ENCODE measurements at regions not wholly inside any gene's neighbourhood (a gene's known extent, or its start where the extent isn't known, plus 50 kb on each side); places are given as distances from the start of the nearest gene placed in this dataset.

DNA sequence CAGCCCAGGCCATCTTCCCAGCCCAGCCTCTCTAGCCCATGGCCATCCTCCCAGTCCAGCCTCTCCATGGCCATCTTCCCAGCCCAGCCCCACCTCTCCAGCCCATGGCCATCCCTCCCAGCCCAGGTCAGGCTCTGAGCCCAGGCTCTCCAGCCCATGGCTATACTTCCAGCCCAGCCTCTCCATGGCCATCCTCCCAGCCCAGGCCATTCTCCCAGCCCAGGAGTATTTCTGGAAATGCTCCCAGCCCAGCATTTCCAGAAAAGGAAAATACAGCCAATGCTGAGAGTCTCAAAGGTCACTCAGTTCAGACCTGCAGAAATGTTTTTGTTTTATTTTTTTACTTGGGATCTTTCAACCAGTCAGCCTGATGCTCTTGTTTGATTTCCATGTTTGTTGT is 70.0 kb upstream of the ZNF281 start:
- H3K4me3 Mint-ChIP-seq: no peak overlapping the region
- H3K27ac Mint-ChIP-seq: no peak overlapping the region
- TF ChIP-seq, protein P1, sequence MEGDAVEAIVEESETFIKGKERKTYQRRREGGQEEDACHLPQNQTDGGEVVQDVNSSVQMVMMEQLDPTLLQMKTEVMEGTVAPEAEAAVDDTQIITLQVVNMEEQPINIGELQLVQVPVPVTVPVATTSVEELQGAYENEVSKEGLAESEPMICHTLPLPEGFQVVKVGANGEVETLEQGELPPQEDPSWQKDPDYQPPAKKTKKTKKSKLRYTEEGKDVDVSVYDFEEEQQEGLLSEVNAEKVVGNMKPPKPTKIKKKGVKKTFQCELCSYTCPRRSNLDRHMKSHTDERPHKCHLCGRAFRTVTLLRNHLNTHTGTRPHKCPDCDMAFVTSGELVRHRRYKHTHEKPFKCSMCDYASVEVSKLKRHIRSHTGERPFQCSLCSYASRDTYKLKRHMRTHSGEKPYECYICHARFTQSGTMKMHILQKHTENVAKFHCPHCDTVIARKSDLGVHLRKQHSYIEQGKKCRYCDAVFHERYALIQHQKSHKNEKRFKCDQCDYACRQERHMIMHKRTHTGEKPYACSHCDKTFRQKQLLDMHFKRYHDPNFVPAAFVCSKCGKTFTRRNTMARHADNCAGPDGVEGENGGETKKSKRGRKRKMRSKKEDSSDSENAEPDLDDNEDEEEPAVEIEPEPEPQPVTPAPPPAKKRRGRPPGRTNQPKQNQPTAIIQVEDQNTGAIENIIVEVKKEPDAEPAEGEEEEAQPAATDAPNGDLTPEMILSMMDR (IDR thresholded peaks at IDR 0.05; ENCODE audit: unreplicated experiment): no peak
- H3K4me1 Mint-ChIP-seq: peaks cover 6% of the 10 kb centered on the region
- H3K36me3 Mint-ChIP-seq: no peaks in the 10 kb centered on the region
- no peaks in the 10 kb centered on the region for H3K27me3 Mint-ChIP-seq (ENCODE audit: low read depth)
- no peaks in the 10 kb centered on the region for H3K9me3 Mint-ChIP-seq
- no peak for DNase-seq (ENCODE audit: low spot score in 2 of 2, unreplicated experiment in 2 of 2)

DNA sequence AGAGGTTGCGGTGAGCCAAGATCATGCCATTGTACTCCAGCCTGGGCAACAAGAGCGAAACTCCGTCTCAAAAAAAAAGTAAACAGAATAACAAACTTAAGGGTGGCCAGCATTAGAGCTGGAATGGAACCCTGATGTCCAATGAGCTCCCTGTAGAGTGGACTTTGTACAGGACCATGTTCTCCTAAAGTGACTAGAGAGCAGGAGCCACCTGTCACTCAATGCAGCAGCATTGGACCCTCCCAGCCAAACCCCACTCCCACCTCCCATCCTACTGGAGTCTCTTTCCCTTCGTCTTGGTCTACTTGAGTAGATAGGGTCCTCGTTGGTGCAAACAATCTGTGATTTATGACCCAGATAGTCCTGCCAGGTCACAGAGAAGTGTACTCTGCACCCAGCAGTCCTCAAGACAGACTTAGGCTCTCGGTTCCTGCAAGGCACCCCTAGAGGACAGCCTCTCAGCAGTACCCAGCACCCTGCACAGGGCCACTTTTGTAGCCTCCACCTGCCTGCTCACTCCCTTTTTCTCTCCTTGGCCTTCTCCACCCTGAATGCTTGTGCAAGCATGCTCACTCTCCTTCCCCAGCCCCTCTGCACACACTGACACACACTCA is 69.2 kb upstream of the ZNF281 start:
- peaks cover 6% of the 10 kb centered on the region for H3K4me1 Mint-ChIP-seq
- H3K27ac Mint-ChIP-seq: no peak overlapping the region
- DNase-seq (ENCODE audit: low spot score in 2 of 2, unreplicated experiment in 2 of 2): no peak
- no peak overlapping the region for H3K4me3 Mint-ChIP-seq
- H3K27me3 Mint-ChIP-seq (ENCODE audit: low read depth): no peaks in the 10 kb centered on the region
- TF ChIP-seq, protein P1 (IDR thresholded peaks at IDR 0.05; ENCODE audit: unreplicated experiment): no peak
- no peaks in the 10 kb centered on the region for H3K9me3 Mint-ChIP-seq
- H3K36me3 Mint-ChIP-seq: no peaks in the 10 kb centered on the region

DNA sequence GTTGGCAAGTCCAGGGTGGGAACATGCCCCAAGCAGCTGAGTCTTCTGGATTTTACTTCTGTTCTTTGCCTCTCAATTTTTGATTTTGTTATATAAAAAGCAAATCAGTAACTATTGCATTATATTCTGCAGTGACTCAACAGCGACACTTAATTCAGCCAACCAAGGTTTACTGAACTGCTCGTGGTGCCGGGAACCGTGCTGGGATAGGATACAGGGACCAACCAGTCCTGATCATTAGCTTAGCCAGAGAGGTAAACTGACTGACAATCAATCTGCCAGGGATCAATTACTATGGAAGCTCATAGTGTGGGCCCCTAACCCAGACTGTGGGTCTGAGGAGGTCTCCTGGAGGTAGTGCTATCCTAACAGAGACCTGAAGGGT is 68.4 kb upstream of the ZNF281 start:
- no peaks in the 10 kb centered on the region for H3K36me3 Mint-ChIP-seq

DNA sequence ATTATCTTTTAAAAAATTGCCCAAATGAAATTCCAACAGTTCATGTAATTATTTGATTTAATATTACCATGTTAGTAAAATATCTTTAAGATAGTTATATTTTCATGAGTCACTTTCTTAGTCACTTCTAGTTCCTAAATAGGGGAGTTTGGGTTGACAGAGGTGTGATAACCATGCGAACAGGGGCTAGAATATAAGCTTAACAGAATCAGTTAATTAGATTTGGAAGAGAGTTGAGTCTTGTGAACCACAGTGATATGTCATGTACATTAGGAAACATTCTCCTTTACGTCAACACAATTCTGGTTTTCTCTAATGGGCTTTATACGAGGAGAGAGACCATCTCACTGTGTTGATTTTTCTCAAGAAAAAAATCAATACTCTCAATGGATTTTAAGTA is 64.8 kb upstream of the ZNF281 start:
- H3K27ac Mint-ChIP-seq: no peak overlapping the region
- DNase-seq (ENCODE audit: low spot score in 2 of 2, unreplicated experiment in 2 of 2): no peak
- H3K27me3 Mint-ChIP-seq (ENCODE audit: low read depth): peaks cover 3% of the 10 kb centered on the region
- H3K4me1 Mint-ChIP-seq: peaks cover 12% of the 10 kb centered on the region
- H3K9me3 Mint-ChIP-seq: no peaks in the 10 kb centered on the region
- no peaks in the 10 kb centered on the region for H3K36me3 Mint-ChIP-seq
- TF ChIP-seq, protein P1 (IDR thresholded peaks at IDR 0.05; ENCODE audit: unreplicated experiment): no peak
- no peak overlapping the region for H3K4me3 Mint-ChIP-seq

More for the DNA sequence above, 68.4 kb upstream of the ZNF281 start:
- no peak for DNase-seq (ENCODE audit: low spot score in 2 of 2, unreplicated experiment in 2 of 2)
- Mint-ChIP-seq H3K4me1 (peaks cover 12% of the 10 kb centered on the region), H3K9me3 (no peaks in the 10 kb centered on the region), H3K4me3 (no peak overlapping the region), H3K27ac (no peak overlapping the region), H3K27me3 (ENCODE audit: low read depth) (no peaks in the 10 kb centered on the region)
- TF ChIP-seq, protein P1 (IDR thresholded peaks at IDR 0.05; ENCODE audit: unreplicated experiment): no peak

DNA sequence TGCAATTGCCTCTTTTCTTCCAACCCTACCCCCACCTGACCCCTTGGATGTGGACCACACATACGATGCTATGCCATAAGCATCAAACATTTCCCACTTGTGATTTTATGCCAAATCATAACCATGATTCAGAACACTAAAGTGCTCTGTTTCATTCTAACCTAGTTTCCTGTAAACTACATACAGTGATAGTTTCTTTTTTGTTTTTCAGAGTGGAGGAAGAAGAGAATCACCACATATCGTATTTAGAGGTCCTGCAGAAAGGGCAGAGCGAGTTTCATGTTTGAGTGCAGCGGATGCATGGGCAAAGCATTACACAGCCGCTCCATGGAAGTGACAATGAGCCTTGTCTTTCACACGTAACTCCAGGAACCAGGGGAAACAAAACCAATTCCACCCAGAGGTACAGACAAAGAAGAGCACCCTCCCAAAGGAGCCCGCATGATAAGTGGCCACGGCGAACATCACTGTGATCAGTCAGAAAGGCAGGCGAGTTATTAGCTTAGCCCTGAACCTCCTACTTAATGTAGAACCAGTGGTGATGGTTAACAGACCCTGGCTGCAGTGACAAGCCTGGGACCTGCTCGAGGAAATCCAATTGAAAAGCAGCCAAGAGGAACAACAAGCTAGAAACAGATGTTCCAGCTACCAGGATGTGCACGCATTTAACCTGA is 64.0 kb upstream of the ZNF281 start:
- no peaks in the 10 kb centered on the region for H3K36me3 Mint-ChIP-seq
- no peak overlapping the region for H3K27ac Mint-ChIP-seq
- no peak for DNase-seq (ENCODE audit: low spot score in 2 of 2, unreplicated experiment in 2 of 2)
- TF ChIP-seq, protein P1 (IDR thresholded peaks at IDR 0.05; ENCODE audit: unreplicated experiment): no peak
- H3K4me1 Mint-ChIP-seq: peaks cover 12% of the 10 kb centered on the region
- H3K27me3 Mint-ChIP-seq (ENCODE audit: low read depth): peaks cover 3% of the 10 kb centered on the region
- no peaks in the 10 kb centered on the region for H3K9me3 Mint-ChIP-seq
- no peak overlapping the region for H3K4me3 Mint-ChIP-seq

All from mesothelial cell of epicardium (in vitro differentiated cells).